Keratinocyte (primary cell): ENCODE measurements at regions not wholly inside any gene's neighbourhood (a gene's known extent, or its start where the extent isn't known, plus 50 kb on each side); places are given as distances from the start of the nearest gene placed in this dataset.

Experiments
- DNase-seq: peaks from one replicate; pipeline ENCODE4 v3.0.0-alpha.2; 2011; ENCODE audit warnings: low read depth, missing footprints, low spot score
- FAIRE-seq: peaks from 2 replicates; lab custom pipeline; 2011; peaks lifted over from hg19 to GRCh38; lab: Jason Lieb, UNC
- H2AFZ ChIP-seq: 2 replicates; pipeline ENCODE4 v1.6.0; 2012; ENCODE audit warnings: low read length, control low read depth, inconsistent platforms; ENCODE audit not compliant: control insufficient read depth
- H3K27ac ChIP-seq: 2 replicates; pipeline ENCODE4 v1.5.1; 2011; ENCODE audit warnings: low read length; ENCODE audit not compliant: control insufficient read depth, insufficient read depth
- H3K27me3 ChIP-seq: 3 replicates; pipeline ENCODE4 v1.6.0; 2011; ENCODE audit warnings: low read length; ENCODE audit not compliant: control insufficient read depth, insufficient read depth; ENCODE audit errors: extremely low read depth
- H3K36me3 ChIP-seq, 2 experiments: 2 replicates in 1 of 2; 3 replicates in 1 of 2; pipeline ENCODE4 v1.5.1; 2011; ENCODE audit warnings: low read length in 2 of 2, mild to moderate bottlenecking in 1 of 2; ENCODE audit not compliant: control insufficient read depth in 2 of 2, insufficient read depth in 2 of 2; ENCODE audit errors: extremely low read depth in 1 of 2
- H3K4me1 ChIP-seq: 3 replicates; pipeline ENCODE4 v1.5.1; 2011; ENCODE audit warnings: low read length; ENCODE audit not compliant: control insufficient read depth, insufficient read depth; ENCODE audit errors: extremely low read depth
- H3K4me2 ChIP-seq: 3 replicates; pipeline ENCODE4 v1.6.0; 2011; ENCODE audit warnings: low read depth, low read length; ENCODE audit not compliant: control insufficient read depth, insufficient read depth; ENCODE audit errors: extremely low read depth
- H3K4me3 ChIP-seq, 3 experiments: fragments of 200-600 bp in 1 of 3; sonication (generic) in 1 of 3; 2 replicates in 2 of 3; 3 replicates in 1 of 3; pipeline ENCODE4 v1.5.1; 2011 to 2016; ENCODE audit warnings: low read length in 3 of 3, mild to moderate bottlenecking in 3 of 3, control low read depth in 2 of 3, inconsistent platforms in 1 of 3, low read depth in 1 of 3, mixed read lengths in 1 of 3, mixed run types in 1 of 3, moderate library complexity in 1 of 3; ENCODE audit not compliant: control insufficient read depth in 2 of 3, insufficient read depth in 2 of 3; ENCODE audit errors: extremely low read depth in 1 of 3
- H3K79me2 ChIP-seq: 2 replicates; pipeline ENCODE4 v1.6.0; 2012; ENCODE audit warnings: low read length; ENCODE audit not compliant: control insufficient read depth, insufficient read depth
- H3K9ac ChIP-seq: 3 replicates; pipeline ENCODE4 v1.6.0; 2011; ENCODE audit warnings: low read length; ENCODE audit not compliant: control insufficient read depth, insufficient read depth; ENCODE audit errors: extremely low read depth
- H3K9me1 ChIP-seq: 3 replicates; pipeline ENCODE4 v1.6.0; 2011; ENCODE audit warnings: low read length; ENCODE audit not compliant: control insufficient read depth, insufficient read depth; ENCODE audit errors: extremely low read depth
- H3K9me3 ChIP-seq: 2 replicates; pipeline ENCODE4 v1.5.1; 2012; ENCODE audit warnings: low read depth, low read length; ENCODE audit not compliant: control insufficient read depth
- H4K20me1 ChIP-seq: 3 replicates; pipeline ENCODE4 v1.6.0; 2011; ENCODE audit warnings: low read length; ENCODE audit not compliant: control insufficient read depth, insufficient read depth; ENCODE audit errors: extremely low read depth
- EZH2 ChIP-seq: IDR thresholded peaks from one replicate; pipeline ENCODE4 v1.6.1; 2012; ENCODE audit warnings: inconsistent platforms, mild to moderate bottlenecking, low read length, moderate library complexity
- dilution Hi-C: fragments of 300-500 bp; cut with MboI; formaldehyde crosslinking; loops from one replicate; pipeline ENCODE4 v1.7.0; 2020; ENCODE audit warnings: low sequenced_read_pairs; ENCODE audit not compliant: extremely low pct_ligation_motif_present
- TF ChIP-seq, protein P1 (sequence below), 3 experiments: IDR thresholded peaks in 1 of 3; conservative IDR thresholded peaks in 1 of 3; optimal IDR thresholded peaks in 1 of 3; 2 replicates in 2 of 3; 3 replicates in 1 of 3; pipeline versions ENCODE3 to v1.5.1; 2011; ENCODE audit warnings: low read length in 3 of 3, mild to moderate bottlenecking in 3 of 3, moderate library complexity in 2 of 3, control low read depth in 1 of 3, inconsistent platforms in 1 of 3; ENCODE audit not compliant: insufficient read depth in 2 of 3; ENCODE audit errors: extremely low read depth in 1 of 3

DNA sequence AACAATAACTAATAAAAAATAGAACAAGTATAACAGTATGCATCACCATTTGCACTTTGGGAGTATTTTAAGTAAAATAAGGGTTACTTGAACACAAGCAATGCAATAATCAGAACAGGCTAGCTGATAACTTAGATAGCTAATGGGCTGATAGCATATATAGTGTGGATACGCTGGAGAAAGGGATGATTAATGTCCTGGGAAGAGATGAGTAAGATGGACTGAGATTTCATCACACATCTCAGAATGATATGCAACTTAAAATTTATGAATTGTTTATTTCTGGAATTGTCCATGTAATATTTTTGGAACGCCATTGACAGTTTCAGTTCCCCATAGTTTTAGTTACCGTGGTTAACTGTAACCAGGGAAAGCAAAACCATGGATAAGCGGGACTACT lies 173.6 kb downstream of the ISL1 start:
- Histone ChIP-seq H3K9me3 (no peaks in the 10 kb centered on the region), H3K4me3 (no peak overlapping the region), H3K27ac (no peak overlapping the region), H3K9ac (no peak overlapping the region), H3K4me1 (no peaks in the 10 kb centered on the region), H4K20me1 (no peaks in the 10 kb centered on the region), H3K27me3 (no peaks in the 10 kb centered on the region), H3K4me2 (no peak overlapping the region), H3K36me3 (no peaks in the 10 kb centered on the region), H2AFZ (no peak overlapping the region), H3K79me2 (no peaks in the 10 kb centered on the region), H3K9me1 (no peaks in the 10 kb centered on the region)
- FAIRE-seq (peak; percentile 20), DNase-seq (no peak)
- dilution Hi-C loops = no loop called here
- TF ChIP-seq, protein P1, sequence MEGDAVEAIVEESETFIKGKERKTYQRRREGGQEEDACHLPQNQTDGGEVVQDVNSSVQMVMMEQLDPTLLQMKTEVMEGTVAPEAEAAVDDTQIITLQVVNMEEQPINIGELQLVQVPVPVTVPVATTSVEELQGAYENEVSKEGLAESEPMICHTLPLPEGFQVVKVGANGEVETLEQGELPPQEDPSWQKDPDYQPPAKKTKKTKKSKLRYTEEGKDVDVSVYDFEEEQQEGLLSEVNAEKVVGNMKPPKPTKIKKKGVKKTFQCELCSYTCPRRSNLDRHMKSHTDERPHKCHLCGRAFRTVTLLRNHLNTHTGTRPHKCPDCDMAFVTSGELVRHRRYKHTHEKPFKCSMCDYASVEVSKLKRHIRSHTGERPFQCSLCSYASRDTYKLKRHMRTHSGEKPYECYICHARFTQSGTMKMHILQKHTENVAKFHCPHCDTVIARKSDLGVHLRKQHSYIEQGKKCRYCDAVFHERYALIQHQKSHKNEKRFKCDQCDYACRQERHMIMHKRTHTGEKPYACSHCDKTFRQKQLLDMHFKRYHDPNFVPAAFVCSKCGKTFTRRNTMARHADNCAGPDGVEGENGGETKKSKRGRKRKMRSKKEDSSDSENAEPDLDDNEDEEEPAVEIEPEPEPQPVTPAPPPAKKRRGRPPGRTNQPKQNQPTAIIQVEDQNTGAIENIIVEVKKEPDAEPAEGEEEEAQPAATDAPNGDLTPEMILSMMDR (optimal IDR thresholded peaks at IDR 0.05 in 1 of 3, IDR thresholded peaks at IDR 0.05 in 1 of 3, conservative IDR thresholded peaks at IDR 0.05 in 1 of 3; ENCODE audit: extremely low read depth in 1 of 3, insufficient read depth in 2 of 3, low read length in 3 of 3) = no peak

DNA sequence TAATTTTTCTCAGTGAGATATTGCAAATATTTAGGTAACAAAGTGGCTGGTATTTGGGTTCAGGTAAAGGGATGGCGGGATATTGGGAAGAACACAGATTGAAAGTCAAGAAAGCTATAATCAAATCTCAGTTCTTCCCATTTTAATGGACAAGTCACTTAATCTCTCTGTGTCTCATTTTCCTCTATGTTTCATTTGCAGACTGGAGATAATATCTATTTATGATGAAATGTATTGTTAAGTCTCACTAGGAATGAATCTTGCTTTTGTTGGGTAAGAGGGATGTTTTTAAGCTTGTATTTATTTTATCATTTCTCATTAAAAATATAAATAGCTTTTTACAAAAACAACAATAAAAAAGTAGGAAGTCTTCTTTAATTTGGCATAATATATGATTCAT lies 175.4 kb downstream of the ISL1 start:
- no peaks in the 10 kb centered on the region for H3K4me1 ChIP-seq
- no peaks in the 10 kb centered on the region for H3K79me2 ChIP-seq
- no peaks in the 10 kb centered on the region for H4K20me1 ChIP-seq
- no peak for DNase-seq
- no peaks in the 10 kb centered on the region for H3K9me3 ChIP-seq
- no peak overlapping the region for H3K4me2 ChIP-seq
- no peak overlapping the region for H3K9ac ChIP-seq
- H3K4me3 ChIP-seq = no peak overlapping the region
- dilution Hi-C loops = no loop called here
- H3K9me1 ChIP-seq = no peaks in the 10 kb centered on the region
- FAIRE-seq = no peak
- no peak overlapping the region for H3K27ac ChIP-seq
- no peak for TF ChIP-seq EZH2
- TF ChIP-seq, protein P1 (optimal IDR thresholded peaks at IDR 0.05 in 1 of 3, IDR thresholded peaks at IDR 0.05 in 1 of 3, conservative IDR thresholded peaks at IDR 0.05 in 1 of 3; ENCODE audit: extremely low read depth in 1 of 3, insufficient read depth in 2 of 3, low read length in 3 of 3) = no peak
- no peaks in the 10 kb centered on the region for H3K36me3 ChIP-seq
- no peaks in the 10 kb centered on the region for H3K27me3 ChIP-seq
- no peak overlapping the region for H2AFZ ChIP-seq
